ENCODE measurements at regions not wholly inside any gene's neighbourhood (a gene's known extent, or its start where the extent isn't known, plus 50 kb on each side); places are given as distances from the start of the nearest gene placed in this dataset.
"Not testable (repeated sequence)": the region's sequence is repeated elsewhere in the genome, so short reads cannot be mapped to it uniquely, and the experiment has no call there.

DNA sequence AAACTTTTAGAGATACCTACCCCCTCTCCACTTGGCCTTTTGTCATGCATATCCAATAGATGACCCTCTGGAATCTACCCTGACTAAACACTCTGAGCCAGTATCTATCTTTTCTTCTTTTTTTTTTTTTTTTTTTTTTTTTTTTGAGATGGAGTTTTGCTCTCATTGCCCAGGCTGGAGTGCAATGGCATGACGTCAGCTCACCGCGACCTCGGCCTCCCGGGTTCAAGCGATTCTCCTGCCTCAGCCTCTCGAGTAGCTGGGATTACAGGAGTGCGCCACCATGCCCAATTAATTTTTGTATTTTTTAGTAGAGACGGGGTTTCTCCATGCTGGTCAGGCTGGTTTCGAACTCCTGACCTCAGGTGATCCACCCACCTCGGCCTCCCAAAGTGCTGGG lies 50.8 kb upstream of the GRIN2B start:
- H4K20me1 ChIP-seq (ENCODE audit: insufficient read depth, low read length); H3K27ac ChIP-seq (ENCODE audit: low read length); H3K27me3 ChIP-seq (ENCODE audit: low read depth, low read length); H3K36me3 ChIP-seq (replicated peaks; ENCODE audit: low read depth, low read length); H3K4me1 ChIP-seq (ENCODE audit: low read length); H3K9ac ChIP-seq (ENCODE audit: low read length); H3K9me3 ChIP-seq (ENCODE audit: insufficient read depth, low read length); H3K4me2 ChIP-seq (ENCODE audit: low read length); H3K79me2 ChIP-seq (ENCODE audit: low read length); H2AFZ ChIP-seq (ENCODE audit: low read depth, low read length); H3K4me3 ChIP-seq (ENCODE audit: low read length): not testable (repeated sequence)

DNA sequence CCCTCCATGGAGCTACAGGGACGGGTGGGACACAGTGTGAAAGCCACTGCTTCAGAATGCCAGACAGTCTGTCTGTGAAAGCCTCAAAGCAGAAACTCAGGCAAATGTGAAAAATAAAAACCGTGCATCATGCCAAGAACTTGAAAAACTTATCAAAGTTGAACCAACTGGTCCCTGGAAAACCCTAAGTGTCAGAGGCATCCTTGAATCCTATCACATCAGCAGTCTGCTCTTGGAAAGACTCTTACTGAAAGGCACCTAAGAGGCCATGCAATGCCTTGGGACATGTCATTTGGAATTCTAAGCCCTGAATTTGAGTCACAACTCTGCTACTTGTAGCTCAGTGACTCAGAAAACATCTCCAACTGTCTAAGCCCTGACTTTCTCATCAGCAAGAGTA lies 62.4 kb upstream of the GRIN2B start:
- Histone ChIP-seq H2AFZ (ENCODE audit: low read depth, low read length) (no peak overlapping the region), H3K4me1 (ENCODE audit: low read length) (no peaks in the 10 kb centered on the region), H3K79me2 (ENCODE audit: low read length) (no peaks in the 10 kb centered on the region)

DNA sequence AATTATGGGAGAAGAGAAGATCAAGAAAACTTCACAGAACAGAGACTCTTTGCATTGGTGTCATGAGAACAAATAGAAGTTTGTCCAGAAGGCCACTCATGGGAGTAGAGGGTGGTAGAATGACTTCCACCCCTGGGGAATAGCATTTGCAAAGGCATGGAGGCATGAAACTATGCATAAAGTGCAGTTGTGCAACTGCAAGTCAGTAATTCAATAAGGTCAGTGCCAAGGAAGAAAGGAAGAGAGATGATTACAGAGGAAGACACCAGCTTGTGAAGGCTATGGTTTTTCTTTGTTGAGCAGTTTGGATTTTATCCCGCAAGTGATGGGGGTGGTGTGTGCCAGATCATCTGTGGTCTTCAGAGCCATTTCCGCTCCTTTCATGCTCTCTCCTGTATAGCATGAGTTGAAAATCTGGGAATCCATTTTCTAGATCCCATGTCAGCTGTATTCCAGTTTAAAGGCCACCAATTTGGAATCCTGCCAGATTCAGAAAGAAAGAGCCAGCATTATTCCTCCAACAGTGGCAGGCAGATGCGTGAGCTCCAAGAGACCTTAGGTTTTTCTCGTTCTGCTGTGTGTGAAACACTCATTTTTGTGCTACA lies 67.6 kb upstream of the GRIN2B start:
- H4K20me1 ChIP-seq (ENCODE audit: insufficient read depth, low read length), result no peaks in the 10 kb centered on the region
- no peak overlapping the region for H3K4me3 ChIP-seq (ENCODE audit: low read length)
- no peak overlapping the region for H3K9ac ChIP-seq (ENCODE audit: low read length)
- H3K36me3 ChIP-seq (replicated peaks; ENCODE audit: low read depth, low read length), result no peaks in the 10 kb centered on the region
- H3K4me1 ChIP-seq (ENCODE audit: low read length), result no peaks in the 10 kb centered on the region
- H3K4me2 ChIP-seq (ENCODE audit: low read length), result no peak overlapping the region
- no peaks in the 10 kb centered on the region for H3K79me2 ChIP-seq (ENCODE audit: low read length)
- no peak overlapping the region for H3K27ac ChIP-seq (ENCODE audit: low read length)
- H2AFZ ChIP-seq (ENCODE audit: low read depth, low read length), result no peak overlapping the region
- TF ChIP-seq EZH2phosphoT487 (IDR thresholded peaks at IDR 0.05; ENCODE audit: low read depth), result no peak
- TF ChIP-seq, protein P1, sequence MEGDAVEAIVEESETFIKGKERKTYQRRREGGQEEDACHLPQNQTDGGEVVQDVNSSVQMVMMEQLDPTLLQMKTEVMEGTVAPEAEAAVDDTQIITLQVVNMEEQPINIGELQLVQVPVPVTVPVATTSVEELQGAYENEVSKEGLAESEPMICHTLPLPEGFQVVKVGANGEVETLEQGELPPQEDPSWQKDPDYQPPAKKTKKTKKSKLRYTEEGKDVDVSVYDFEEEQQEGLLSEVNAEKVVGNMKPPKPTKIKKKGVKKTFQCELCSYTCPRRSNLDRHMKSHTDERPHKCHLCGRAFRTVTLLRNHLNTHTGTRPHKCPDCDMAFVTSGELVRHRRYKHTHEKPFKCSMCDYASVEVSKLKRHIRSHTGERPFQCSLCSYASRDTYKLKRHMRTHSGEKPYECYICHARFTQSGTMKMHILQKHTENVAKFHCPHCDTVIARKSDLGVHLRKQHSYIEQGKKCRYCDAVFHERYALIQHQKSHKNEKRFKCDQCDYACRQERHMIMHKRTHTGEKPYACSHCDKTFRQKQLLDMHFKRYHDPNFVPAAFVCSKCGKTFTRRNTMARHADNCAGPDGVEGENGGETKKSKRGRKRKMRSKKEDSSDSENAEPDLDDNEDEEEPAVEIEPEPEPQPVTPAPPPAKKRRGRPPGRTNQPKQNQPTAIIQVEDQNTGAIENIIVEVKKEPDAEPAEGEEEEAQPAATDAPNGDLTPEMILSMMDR (IDR thresholded peaks at IDR 0.05; ENCODE audit: low read depth, low read length), result no peak
- no peaks in the 10 kb centered on the region for H3K9me3 ChIP-seq (ENCODE audit: insufficient read depth, low read length)
- peaks cover 8% of the 10 kb centered on the region; the same call in 1 of the 2 replicates for H3K27me3 ChIP-seq (ENCODE audit: low read depth, low read length)

More for the DNA sequence above, 62.4 kb upstream of the GRIN2B start:
- no peaks in the 10 kb centered on the region for H3K36me3 ChIP-seq (replicated peaks; ENCODE audit: low read depth, low read length)
- no peak overlapping the region for H3K4me2 ChIP-seq (ENCODE audit: low read length)
- TF ChIP-seq, protein P1 (IDR thresholded peaks at IDR 0.05; ENCODE audit: low read depth, low read length), result no peak
- no peak for TF ChIP-seq EZH2phosphoT487 (IDR thresholded peaks at IDR 0.05; ENCODE audit: low read depth)
- H3K27me3 ChIP-seq (ENCODE audit: low read depth, low read length), result peaks cover 8% of the 10 kb centered on the region; the same call in 1 of the 2 replicates
- no peaks in the 10 kb centered on the region for H3K9me3 ChIP-seq (ENCODE audit: insufficient read depth, low read length)
- H3K9ac ChIP-seq (ENCODE audit: low read length), result no peak overlapping the region
- no peaks in the 10 kb centered on the region for H4K20me1 ChIP-seq (ENCODE audit: insufficient read depth, low read length)
- H3K27ac ChIP-seq (ENCODE audit: low read length), result no peak overlapping the region
- no peak overlapping the region for H3K4me3 ChIP-seq (ENCODE audit: low read length)

DNA sequence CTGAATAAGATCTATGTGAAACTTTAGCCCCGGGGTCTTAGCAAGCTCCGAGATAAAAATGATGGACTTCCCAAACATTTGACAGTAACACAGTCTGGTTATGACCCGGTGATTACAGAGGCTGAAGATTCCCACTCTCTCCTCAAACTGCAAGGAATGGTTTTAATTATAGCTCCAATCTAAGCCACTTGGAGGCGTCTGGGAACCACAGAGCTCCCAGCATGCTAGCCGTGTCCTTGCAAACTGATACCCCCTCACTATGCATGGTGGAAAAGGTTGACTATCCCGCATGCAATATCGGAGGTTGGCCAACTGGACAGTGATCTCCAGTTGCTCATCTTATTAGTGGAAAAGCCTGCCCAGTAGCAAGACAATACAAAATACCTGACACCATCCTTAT lies 76.5 kb upstream of the GRIN2B start:
- Histone ChIP-seq H3K36me3 (replicated peaks; ENCODE audit: low read depth, low read length) (no peaks in the 10 kb centered on the region), H3K27ac (ENCODE audit: low read length) (no peak overlapping the region), H3K4me2 (ENCODE audit: low read length) (no peak overlapping the region), H3K9ac (ENCODE audit: low read length) (no peak overlapping the region), H4K20me1 (ENCODE audit: insufficient read depth, low read length) (no peaks in the 10 kb centered on the region), H3K9me3 (ENCODE audit: insufficient read depth, low read length) (no peaks in the 10 kb centered on the region), H3K79me2 (ENCODE audit: low read length) (no peaks in the 10 kb centered on the region), H3K4me1 (ENCODE audit: low read length) (no peaks in the 10 kb centered on the region), H3K27me3 (ENCODE audit: low read depth, low read length) (0 out of 2 replicates have a peak, but pooled peaks cover 3% of the 10 kb centered on the region), H3K4me3 (ENCODE audit: low read length) (no peak overlapping the region), H2AFZ (ENCODE audit: low read depth, low read length) (no peak overlapping the region)
- TF ChIP-seq, protein P1 (IDR thresholded peaks at IDR 0.05; ENCODE audit: low read depth, low read length), result no peak
- TF ChIP-seq EZH2phosphoT487 (IDR thresholded peaks at IDR 0.05; ENCODE audit: low read depth), result no peak

Data from OCI-LY3 (cell line).